Right kidney (tissue), 1 donor: ENCODE measurements at regions not wholly inside any gene's neighbourhood (a gene's known extent, or its start where the extent isn't known, plus 50 kb on each side); places are given as distances from the start of the nearest gene placed in this dataset.
"Not testable (repeated sequence)": the region's sequence is repeated elsewhere in the genome, so short reads cannot be mapped to it uniquely, and the experiment has no call there.

Experiments
- DNase-seq: peaks from one replicate; pipeline ENCODE4 v3.0.0-alpha.2; 2016

- no peak for DNase-seq
These were observed 106.7 kb downstream of the FAM174A start for GRCh38 chr5:100641833-100642232.

DNA sequence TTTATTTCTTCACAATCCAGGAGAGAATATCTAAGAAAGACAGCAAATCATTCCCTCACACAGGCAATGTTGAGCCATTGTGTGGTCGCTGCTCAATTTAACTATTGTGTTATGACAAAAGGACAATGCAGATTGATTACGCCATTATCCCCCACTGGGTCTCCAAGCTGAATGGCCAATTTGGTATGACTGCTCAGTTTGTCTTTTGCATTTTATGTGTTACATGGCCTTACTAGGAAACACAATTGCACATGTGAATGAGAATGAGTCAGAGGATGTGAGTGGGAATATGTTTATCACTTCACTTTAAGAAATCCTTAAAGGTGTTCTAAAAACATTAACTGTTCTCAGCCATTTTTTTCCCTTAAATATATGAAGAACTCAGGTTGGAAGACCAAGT is 108.3 kb downstream of the FAM174A start:
- DNase-seq = no peak

- DNase-seq = no peak
These were observed 109.0 kb downstream of the FAM174A start for GRCh38 chr5:100644185-100644584.

DNA sequence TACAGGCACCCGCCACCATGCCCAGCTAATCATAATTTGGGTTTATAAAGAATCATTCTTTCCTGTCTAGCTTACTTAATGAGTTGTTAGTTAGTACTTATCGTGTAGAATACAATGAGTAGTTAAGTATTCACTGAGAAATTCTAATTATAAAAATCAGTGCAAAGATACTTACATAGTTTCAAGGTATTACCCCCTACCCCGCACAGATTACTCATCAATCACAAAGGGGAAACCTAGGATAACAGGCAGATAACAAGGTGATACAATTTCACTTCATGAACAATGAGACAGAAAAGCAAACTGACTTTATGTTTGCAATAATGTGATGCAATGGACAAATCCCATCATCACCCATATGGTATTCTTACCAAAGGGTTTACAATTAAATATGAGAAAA is 109.6 kb downstream of the FAM174A start:
- DNase-seq = no peak

DNA sequence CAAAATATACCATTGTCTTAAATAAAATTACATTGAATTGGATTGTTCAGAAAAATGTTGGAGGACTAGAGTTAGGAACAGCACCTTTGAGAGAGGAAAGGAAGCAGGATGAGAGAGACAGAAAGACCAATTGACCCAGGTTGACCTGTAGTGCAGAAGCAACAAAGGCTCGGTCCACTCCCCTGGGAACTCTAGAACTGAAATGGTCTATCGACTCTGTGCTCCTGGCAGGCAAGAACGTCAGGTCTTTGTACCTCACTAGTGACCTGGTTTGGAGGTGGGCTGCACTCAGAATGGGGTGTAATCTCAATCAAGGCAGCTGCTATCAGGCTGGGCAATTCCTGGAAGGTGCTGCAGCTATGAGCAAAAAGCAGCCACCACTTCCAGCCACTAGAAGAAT is 110.8 kb downstream of the FAM174A start:
- DNase-seq = no peak

GRCh38 chr5:100646691-100647090 is 111.5 kb downstream of the FAM174A start:
- DNase-seq = no peak

- peak; percentile 66 for DNase-seq
These were observed 112.5 kb downstream of the FAM174A start for GRCh38 chr5:100647461-100648230.

- DNase-seq = no peak
These were observed 119.7 kb downstream of the FAM174A start for GRCh38 chr5:100654895-100655294.

DNA sequence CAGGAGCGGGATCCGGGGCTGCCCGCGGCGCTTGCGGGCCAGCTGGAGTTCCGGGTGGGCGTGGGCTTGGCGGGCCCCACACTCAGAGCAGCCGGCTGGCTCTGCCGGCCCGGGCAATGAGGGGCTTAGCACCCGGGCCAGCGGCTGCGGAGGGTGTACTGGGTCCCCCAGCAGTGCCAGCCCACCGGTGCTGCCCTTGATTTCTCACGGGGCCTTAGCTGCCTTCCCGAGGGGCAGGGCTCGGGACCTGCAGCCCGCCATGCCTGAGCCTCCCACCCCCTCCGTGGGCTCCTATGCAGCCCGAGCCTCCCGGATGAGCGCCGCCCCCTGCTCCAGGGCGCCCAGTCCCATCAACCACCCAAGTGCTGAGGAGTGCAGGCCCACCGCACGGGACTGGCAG is 121.6 kb downstream of the FAM174A start:
- not testable (repeated sequence) for DNase-seq

GRCh38 chr5:100659080-100659795 is 124.1 kb downstream of the FAM174A start:
- DNase-seq = no peak

DNA sequence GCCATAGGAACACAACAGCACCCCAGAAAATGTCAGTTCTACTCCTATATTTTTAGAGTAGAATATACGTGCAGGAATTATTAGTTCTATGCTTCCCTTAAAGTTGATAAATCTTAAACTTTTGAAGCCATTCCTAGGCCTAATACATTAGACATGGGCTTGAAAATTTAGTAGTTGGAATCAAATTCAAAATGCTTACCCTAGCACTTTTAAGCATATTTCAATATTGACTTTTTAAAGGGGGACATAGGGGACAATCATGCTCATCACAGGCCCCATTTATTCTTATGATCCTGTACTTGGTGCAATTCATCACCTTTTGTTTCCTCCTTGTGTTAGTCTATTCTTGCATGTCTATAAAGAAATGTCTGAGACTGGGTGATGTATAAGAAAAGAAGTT is 129.0 kb downstream of the FAM174A start:
- no peak for DNase-seq

DNA sequence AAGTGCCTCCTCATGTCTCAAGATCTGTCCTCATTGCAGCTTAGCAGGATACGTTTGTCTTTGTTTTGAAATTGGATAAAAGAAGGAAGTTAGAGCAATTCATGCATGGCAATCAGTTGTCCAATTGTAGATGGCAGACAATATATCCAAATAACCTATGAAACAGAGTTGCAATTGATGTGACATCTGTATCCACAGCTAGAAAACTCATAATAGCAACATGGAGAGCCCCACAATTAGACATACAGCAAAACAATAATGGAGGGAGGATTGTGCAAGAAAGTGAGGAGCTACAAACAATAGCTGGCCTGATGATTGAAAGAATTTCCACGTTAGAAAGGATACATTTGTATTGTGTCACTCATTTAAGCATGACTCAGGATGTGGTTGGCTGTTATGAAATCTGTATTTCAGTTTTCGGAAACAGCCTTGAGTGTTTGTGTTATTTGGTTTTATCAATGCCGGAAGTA is 132.0 kb downstream of the FAM174A start:
- no peak for DNase-seq

DNA sequence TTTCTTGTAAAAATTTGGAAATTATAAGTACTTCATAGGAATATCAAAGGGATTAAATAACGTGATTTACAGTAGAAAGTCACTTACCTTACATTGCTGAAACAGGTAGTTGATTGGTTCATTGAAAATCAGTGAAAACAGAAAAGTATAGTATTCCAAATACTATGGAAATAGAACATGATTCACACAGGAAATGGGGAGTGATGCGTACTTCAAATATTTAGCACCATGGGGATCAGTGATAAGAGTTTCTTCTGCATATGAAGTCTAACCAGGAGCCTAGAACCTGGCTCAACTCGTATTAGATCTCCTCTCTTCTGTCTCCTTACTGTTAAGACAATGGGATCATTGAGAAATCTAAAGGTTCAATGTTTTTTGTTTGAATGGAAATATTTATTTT is 133.3 kb downstream of the FAM174A start:
- DNase-seq = no peak

DNA sequence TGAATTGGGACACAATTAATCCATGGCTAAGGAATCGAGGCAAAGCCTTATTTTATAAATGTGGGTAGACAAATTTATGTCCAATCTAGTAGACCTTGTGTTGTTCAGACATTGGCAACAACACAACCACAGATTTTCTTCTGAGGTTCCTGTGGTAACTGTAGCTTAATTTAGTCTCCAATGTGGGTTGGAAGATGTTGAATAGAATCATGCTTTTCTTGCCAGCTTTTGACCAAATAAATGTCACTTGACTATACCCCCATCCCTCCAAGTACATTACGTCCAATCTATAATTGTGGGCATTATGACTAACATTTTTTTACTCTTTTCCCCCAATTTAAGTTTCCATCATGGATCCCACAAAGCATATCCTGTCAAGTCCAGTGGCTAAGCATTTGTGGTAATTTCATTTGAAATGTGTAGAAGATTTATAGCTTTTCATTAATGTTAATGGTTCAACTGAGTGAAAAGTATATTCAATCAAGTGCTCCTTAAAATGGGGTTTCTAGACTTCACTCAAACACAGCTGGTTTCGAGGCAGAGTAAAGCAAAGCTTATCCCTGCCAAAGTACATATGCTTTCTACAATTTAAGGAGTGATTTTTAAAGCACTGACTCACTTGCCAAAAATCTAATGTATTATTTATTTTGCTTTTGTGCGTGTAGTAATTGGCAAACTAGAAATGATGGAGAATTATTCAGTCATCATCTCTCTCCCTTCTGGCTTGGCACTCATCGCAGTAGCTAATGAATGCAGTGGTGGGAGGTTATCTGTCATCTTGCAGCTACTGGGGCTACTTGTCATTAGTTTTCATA is 141.8 kb downstream of the FAM174A start:
- DNase-seq = no peak

GRCh38 chr5:100682625-100683024 is 147.5 kb downstream of the FAM174A start:
- DNase-seq = no peak

DNA sequence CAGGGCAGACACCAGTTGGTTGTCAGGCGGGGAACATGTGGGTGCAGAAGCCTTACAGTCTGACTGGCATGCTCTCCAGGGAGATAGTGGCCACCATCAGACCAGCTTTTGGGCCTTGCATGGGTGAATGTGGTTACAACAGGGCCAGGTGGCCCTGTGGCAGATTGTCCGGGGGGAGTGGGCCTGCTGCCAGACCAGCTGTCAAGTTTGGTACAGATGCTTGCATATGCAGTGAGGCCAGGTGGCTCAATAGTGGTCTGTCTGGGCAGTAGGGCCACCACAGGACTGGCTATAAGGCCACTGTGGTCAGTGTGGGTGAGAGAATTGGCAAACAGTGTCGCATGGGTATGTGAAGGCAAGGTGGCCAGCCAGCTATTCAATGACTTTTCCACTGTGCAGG is 148.7 kb downstream of the FAM174A start:
- no peak for DNase-seq

GRCh38 chr5:100685122-100685521 is 149.9 kb downstream of the FAM174A start:
- not testable (repeated sequence) for DNase-seq

DNA sequence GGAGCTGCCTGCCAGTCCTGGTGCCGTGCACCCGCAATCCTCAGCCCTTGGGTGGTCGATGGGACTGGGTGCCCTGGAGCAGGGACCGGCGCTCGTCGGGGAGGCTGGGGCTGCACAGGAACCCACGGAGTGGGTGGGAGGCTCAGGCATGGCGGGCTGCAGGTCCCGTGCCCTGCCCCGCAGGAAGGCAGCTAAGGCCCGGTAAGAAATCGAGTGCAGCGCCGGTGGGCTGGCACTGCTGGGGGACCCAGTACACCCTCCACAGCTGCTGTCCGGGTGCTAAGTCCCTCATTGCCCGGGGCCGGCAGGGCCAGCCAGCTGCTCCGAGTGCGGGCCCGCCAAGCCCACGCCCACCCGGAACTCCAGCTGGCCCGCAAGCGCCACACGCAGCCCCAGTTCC is 153.7 kb downstream of the FAM174A start:
- DNase-seq = not testable (repeated sequence)

- DNase-seq = no peak
These were observed 154.9 kb downstream of the FAM174A start for GRCh38 chr5:100690036-100690560.

GRCh38 chr5:100691085-100691484 is 155.9 kb downstream of the FAM174A start:
- no peak for DNase-seq

- DNase-seq = no peak
These were observed 156.4 kb downstream of the FAM174A start for GRCh38 chr5:100691548-100691947.

- no peak for DNase-seq
These were observed 158.3 kb downstream of the FAM174A start for GRCh38 chr5:100693481-100693880.

GRCh38 chr5:100694100-100694499 is 158.9 kb downstream of the FAM174A start:
- no peak for DNase-seq
